SW 1271 (cell line): ENCODE measurements at regions not wholly inside any gene's neighbourhood (a gene's known extent, or its start where the extent isn't known, plus 50 kb on each side); places are given as distances from the start of the nearest gene placed in this dataset.

Experiments
- DNase-seq, 2 experiments: peaks; one replicate each; lab custom pipeline; 2025; lab: John Stamatoyannopoulos, UW

DNA sequence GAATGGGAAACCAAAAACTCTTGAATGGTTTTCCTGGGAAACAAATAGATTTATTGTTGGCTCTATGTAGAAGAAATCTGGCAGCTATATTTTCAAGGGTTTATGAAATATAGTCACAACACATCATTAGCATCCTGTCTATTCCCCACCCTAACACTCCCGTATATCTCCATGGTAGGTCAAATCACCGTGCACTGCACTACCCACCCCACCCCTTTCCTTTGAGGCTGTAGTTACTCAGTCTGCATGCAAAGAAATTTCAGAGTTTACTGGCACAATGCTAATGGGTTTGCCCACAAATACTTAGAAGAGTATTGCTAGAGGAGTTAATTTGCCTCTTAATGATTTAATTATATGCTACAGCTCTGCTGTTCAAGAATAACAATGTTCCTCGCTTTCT, 329.1 kb upstream of the TSHZ2 start:
- no peak for DNase-seq

DNA sequence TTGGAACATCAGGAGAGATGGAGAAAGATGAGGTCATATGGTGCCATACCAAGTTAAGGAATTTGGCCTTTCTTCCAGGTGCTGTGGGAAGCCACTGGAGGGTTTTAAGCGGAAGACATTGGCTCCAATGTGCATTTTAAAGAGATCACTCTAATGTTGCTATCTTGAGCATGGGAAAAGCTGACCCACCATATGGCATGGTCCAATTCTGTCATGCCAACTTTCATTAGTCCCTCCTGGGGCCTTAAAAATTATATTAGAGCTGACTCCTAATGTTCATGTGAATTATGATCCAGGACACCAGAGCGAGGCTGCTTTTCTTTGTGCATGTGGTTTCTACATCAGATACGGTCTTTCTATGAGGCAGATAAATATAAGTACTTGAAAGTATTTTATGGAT, 335.0 kb upstream of the TSHZ2 start:
- DNase-seq: no peak

DNA sequence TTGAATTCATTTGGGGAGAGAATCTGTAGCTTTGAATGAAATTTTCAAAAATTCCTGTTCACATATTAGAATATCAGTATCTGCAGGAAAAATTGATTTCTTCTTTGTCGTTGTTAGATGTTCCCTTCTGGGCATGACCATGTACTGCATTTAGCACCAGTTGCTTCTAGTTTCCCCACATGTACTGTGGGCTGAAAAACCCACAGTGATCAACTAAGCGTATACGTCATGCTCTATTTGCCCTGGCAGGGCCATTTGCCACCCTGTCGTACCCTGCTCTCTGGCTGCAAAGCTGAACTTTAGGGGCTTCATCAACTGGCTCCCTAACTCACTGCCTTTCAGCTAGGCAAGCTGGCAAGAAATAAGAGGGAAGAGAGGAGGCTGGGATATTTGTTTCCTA, 340.7 kb upstream of the TSHZ2 start:
- DNase-seq: no peak

DNA sequence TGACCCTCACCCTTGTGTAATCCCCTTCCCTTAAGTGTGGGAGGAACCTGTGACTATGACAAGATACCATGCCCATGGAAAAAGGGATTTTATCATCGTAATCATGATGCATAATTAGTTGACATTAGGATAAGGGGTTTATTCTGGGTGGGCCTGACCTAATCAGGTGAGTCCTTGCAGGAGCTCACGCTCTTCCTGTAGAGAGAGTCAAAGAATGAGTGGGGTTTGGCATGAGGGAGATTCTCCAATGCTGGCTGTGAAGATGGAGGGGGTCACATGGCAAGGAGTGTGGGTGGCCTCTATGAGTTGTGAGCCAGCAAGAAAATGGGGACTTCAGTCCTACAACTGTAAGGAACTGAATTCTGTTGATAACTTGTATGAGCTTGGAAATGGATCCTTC, 342.0 kb upstream of the TSHZ2 start:
- no peak for DNase-seq

DNA sequence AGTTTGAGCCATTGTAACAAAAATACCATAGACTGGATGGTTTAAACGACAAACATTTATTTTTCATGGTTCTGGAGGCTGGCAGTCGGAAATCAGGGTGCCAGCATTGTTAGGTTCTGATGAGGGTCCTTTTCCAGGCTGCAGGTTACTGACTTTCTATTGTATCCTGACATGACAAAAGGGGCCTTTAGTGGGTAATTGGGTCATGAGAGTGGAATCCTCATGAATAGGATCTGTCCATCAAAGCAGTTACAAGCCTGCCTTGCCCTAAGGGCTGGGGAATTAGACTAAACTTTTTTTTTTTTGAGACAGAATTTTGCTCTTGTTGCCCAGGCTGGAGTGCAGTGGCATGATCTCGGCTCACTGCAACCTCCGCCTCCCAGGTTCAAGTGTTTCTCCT, 347.9 kb upstream of the TSHZ2 start:
- DNase-seq: no peak

DNA sequence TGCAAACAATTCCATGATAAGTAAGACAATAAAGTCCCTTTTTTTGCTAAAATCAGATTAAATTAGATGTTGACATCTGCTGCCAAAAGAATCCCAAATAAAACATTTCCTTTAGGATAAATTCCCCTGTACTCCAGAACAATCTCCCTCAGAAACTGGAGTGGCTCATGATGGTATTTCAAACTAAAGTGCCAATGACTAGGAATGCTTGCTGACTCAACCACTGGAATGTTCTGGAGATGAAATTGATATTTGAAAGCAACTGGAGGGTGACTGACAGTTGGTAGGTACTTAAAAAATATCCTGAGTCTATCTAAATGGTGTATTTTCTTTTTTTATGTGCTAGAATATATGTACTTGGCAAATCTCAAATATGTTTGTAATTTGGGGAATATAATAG, 350.1 kb upstream of the TSHZ2 start:
- no peak for DNase-seq

DNA sequence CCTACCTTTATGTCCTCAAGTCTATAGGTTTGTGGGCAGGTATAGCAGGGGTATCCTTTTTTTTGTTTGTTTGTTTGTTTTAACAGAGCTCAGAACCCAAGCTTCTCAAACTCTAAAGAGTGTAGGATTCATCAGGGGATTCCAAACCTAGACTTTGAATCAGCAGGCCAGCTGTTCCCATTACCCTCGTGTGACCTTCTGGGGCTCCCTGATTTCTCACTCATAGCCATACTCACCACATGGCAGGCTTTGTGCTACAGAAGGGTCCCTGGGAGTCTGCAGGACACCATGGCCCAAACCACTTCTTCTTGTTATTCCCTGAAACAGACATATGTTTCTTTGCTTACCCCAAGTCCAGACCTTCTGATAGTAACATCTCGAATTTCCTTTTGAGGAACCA, 350.8 kb upstream of the TSHZ2 start:
- DNase-seq: no peak

DNA sequence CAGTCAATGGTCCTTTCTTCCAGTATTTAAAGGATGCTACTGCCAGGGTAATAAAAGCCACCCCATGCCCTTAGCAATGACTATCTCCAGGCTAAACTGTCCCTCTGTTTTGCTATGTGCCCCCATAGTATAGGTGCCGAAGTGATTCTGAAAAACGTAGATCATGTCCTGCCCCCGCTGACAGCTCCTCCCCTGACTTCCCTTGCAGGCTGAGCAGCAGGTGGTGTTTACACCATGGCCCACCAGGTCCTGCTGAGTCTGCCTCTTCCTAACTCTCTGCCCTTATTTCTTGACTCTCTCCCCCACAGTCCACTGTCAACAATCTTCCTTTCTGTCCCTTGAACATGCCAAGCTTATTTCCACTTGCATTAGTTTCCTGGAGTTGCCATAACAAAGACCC, 352.5 kb upstream of the TSHZ2 start:
- no peak for DNase-seq

DNA sequence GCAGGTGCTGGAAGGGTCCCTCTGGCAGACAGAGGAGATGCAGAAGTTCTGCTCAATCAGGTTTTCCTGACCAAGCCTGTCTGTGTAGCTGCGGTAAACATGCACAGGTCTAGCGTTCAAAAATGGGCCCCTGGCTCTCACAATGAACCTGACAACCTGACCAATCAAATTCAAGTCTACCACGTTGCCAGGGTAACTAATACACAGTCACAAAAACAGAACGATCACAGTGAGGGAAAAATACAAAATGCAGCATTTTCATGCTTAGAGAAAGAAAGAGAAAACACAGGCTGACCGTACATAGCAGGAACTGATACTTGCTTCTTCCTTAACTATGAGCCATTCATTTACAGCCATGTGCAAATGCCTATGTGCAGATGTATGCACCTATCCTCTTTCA, 353.1 kb upstream of the TSHZ2 start:
- no peak for DNase-seq

DNA sequence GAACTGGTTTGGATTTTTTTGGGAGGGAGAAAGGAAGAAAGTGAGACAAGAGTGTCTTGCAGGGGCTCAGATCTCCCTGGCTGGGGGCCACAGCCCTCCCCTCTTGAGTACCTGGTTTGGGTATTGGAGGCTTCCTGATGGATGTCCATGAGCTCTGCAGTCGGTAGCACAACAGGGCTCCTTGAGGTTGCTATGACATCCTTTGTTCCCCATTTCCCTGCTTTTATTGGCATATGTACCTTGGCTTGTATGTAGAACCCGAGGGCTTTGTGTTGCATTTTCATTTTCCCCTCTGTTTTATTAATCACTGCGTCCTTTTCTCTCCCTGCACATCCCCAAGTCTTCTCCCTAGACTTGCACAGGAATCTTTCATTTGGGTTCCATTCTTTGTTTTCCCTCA, 355.5 kb upstream of the TSHZ2 start:
- DNase-seq: no peak

DNA sequence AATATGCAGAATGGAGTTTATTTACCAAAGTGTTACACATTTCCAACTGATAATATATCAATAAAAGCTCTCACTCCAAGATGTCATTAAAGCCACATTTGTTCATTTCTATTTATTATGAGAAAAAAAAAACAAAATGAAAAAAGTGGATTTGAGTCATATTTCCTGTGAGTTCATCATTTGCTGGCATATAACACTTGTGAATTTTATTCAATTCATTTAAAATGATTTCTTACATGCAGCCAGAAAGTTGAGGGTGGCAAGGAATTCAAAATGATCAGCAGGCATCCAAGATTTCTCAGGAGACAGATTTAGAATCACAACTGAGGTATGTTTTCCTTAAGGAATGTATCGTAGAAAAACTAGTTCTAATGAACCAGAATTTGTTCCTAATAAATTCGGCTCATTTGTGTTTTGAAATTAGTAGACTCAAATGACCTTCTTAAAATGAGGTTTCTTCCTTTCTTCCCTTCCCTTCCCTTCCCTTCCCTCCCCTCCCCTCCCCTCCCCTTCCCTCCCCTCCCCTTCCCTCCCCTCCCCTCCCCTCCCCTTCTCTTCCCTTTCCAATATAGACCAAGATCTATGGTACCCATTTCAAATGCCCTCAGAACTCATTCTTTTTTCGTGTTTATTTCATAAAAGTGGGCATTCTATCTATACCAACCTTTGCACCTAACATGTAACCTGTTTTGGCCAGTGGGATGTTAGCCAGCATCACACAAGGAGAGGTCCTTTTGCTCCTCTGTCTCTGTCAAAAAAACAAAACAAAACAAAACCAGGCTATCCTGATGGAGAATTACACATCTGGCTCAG, 357.9 kb upstream of the TSHZ2 start:
- no peak for DNase-seq

DNA sequence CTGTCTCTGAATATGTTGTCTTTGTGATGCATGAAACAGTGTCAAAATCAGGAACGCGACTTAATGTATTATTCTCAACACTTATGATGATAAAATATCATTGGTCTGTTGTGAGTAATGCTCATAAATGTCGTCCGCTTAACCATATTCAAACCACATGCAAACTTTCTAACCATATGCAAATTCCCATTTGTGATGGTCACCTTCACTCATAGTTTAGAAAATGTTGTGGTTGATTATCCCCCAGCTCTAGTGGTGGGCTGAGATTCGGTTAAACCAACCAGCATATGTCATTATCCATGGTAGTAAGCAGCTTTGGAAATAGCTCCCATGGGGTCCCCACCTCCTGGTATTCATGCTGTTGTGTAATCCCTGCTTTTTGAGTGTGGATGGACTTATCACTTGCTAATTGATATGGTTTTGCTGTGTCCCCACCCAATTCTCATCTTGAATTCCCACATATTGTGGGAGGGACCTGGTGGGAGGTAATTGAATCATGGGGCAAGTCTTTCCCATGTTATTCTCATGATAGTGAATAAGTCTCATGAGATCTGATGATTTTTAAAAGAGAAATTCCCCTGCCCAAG, 360.0 kb upstream of the TSHZ2 start:
- no peak for DNase-seq

DNA sequence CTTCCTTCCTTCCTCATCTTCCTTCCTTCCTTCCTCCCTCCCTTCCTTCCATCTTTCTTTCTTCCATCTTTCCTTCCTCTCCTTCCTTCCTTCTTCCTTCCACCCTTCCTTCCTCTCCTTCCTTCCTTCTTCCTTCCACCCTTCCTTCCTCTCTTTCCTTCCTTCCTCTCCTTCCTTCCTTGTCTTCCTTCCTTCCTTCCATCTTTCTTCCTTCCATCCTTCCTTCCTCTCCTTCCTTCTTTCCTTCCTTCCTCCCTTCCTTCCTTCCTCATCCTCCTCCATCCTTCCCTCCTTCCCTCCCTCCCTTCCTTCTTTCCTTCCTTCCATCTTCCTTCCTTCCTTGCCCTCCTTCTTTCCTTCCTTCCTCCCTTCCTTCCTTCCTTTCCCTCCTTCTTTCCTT, 361.4 kb upstream of the TSHZ2 start:
- DNase-seq: no peak

DNA sequence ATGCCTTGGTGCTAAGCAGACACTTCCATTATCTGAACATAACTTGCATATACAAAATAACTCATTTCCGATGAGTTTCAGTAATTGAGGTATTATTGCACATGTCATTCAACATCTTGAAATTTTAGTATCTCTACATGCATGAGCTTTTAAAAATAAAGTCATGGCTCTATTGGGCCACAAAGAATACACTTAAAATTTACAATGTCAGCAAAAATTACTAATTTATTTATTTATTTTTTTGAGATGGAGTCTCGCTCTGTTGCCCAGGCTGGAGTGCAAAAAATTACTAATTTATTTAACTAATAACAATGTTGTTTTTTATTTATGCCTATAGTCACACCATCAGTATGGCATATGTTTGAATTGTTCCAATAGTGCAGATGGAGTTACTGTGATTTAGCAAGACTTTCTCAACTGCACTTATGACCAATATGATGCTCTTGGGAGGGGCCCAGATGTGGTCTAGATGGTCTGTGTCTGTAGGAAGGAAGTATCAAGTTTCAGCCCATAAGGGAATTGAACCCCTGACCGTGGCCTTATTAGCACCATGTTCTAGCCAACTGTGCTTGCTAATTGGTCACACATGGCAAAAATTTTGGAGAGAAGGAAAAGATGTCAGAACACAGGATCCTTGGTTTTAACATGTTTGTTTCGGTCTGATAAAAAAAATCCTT, 370.7 kb upstream of the TSHZ2 start:
- DNase-seq: no peak

DNA sequence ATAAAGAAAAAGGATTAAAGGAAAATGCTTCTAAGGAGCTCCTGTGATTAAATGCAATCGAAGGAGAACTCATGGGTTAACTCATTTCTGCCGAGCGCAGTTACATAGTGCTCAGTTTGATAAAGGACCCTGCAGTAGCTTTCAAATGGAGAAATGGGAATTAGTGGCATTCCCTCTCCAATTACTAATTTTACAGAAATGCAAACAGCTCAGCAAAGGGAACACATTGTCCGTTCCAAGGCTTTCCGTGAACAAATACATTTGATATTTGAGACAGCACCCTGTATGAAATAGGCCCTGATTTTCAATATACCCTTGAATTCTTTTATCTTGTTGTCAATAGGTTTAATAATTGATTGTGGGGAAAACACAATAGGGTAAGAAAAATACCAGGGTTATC, 375.9 kb upstream of the TSHZ2 start:
- no peak for DNase-seq

DNA sequence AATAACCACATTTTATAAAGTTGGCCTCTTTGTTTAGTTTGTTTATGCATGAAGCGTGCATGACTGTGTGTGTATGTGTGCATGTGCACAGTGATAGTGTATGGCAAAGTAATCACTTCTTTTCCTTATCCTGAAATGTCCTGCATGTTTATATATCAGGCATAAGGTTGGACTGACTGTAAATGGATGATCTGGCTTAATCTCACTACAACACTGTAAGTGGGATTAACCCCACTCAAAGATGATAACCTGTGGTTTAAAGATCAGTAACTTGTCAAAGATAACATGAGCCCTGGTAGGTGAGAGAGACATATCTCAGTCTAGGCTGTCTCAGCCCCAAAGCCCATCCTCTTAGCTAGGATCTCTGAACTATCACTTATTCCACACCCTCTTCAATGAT, 376.6 kb upstream of the TSHZ2 start:
- DNase-seq: no peak

DNA sequence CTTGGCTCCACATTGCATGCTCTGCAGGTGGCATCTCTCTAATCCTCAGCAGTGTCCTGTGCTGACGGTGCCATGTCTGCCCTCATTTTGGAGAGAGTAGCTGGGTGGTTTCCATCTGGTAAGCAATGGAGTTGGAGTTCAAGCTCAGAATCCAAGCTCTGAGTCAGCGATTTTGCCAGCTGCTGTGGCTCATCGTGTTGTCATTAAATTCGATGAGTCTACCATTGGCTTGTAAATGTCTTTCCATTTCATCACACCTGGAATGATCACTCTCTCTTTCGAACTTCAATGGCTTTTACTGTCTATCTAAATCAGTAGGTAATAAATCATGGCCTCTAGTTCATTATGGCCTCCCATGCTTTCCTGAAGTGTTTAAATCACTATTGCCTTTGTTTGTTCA, 378.5 kb upstream of the TSHZ2 start:
- DNase-seq: no peak

DNA sequence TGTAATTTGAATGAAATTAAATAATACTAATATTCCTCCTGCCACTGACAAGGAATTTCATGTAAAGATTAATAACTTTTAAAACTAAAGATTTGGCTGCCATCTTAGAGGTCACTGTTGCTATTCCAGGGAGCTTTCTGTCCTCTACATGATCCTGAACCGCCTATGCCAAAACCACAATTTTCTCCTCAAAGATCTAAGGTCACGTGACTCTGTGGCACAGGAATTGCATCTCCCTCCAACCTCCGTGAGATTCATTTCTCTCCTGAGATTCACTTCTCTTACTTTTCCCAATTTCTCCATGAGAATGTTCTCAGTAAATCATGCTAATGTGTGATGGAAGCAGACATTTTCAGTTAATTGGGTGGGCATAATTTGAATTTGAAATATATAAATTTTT, 379.6 kb upstream of the TSHZ2 start:
- no peak for DNase-seq

DNA sequence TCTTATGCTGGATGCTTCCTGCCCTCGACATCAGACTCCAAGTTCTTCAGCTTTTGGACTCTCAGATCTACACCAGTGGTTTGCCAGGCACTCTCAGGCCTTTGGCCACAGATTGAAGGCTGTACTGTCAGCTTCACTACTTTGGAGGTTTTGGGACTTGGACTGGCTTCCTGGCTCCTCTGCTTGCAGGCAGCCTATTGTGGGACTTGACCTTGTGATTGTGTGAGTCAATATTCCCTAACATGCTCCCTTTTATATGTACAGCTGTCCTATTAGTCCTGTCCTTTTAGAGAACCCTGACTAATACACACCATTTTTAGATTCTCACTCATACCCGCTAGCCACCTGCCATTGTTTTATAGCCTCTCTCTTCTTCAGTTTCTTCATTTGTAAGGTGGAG, 382.1 kb upstream of the TSHZ2 start:
- DNase-seq: no peak

DNA sequence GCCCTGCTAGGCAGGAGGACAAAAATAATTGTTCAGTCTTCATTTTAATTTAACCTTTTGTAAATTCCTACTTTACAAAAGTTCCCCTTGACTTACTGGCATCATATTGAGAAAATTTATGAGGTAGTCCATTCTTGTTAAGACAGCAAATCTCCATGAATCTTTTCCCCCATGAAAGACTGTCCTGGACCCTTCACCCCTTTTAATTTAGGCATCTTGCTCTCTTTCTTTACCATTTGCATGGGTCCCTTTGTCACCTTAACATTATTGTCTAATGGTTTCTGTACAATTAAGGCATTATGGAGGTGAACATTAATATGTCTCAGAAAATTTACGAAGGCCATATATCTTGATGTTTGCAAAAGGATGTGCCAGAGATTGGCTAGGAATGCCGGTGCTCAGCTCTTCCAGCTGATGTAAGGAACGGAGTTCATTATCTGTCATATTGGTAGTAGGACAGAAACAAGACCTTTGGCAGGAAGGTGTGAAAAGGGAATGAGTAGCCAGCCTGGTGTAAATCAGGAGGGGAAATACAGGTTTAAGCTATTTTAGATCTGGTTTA, 382.8 kb upstream of the TSHZ2 start:
- DNase-seq: no peak

DNA sequence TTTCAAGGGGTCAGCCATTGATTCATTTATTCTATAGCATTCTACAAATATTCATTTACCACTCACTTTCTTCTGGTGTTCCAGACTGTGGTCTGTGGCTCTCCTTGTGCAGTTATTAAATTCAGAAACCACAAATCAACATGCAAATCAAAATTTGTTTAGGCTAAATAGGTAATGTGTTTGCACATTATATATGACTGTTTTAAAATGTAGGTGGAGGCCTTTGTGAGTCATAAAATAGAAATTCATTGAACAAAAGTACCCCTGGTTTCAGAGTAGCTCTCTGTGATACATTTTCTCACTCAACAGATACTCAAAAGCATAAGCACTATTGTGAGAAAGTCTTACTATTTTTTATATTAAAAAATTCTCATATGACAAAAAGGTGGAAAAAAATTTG, 385.5 kb upstream of the TSHZ2 start:
- DNase-seq: no peak

DNA sequence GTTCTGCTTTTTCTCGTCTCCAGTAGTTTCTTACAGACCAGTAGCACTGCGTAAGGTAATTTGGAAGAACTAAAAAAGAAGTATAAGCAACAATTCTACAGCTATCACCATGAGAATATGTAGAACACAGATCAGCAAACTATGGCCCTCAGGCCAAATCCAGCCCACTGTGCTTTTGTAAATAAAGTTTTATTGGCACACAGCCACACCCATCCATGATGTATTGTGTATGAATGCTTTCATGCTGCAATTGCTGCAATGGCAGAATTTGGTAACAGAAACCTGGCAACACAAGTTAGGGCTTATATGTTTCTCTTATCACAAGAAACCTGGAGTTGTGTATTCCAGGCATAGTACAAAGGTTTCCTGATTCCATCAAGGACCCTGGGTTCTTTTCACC, 386.8 kb upstream of the TSHZ2 start:
- DNase-seq: no peak

DNA sequence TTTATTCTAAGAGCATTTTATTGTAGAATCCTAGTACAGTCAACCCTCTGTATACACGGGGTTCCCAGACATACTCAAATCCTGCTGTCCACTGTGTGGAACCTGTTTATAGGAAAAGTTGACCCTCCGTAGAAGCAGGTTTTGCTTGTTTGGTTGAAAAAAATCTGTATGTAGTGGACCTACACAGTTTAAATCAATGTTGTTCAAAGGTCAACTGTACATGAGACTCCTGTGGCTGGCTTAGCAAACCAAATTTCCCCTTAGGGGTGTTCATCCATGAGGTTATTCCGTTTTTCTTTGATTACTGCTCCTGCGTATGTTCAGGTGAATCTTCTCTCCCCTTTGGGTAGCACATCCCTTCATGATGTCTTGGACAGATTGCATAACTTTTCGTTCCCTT, 387.0 kb upstream of the ZFP64 start:
- DNase-seq: no peak
